Ramos (cell line): ENCODE measurements at regions not wholly inside any gene's neighbourhood (a gene's known extent, or its start where the extent isn't known, plus 50 kb on each side); places are given as distances from the start of the nearest gene placed in this dataset.
"Not testable (repeated sequence)": the region's sequence is repeated elsewhere in the genome, so short reads cannot be mapped to it uniquely, and the experiment has no call there.

ENCODE experiments used
- in situ Hi-C: fragments of 300-500 bp; cut with MboI; formaldehyde crosslinking; loops from one replicate; pipeline ENCODE4 v1.14.3; 2022; ENCODE audit warnings: low sequenced_read_pairs; ENCODE audit not compliant: unreplicated experiment

- in situ Hi-C loops, result no loop called here
These were observed 2055.1 kb upstream of the CELF4 start for GRCh38 chr18:39620551-39621168.

- in situ Hi-C loops, result no loop called here
These were observed 2052.8 kb upstream of the CELF4 start for GRCh38 chr18:39618265-39619003.

GRCh38 chr18:39611381-39612100, 2045.9 kb upstream of the CELF4 start:
- in situ Hi-C loops, result no loop called here

- in situ Hi-C loops, result no loop called here
These were observed 2041.4 kb upstream of the CELF4 start for GRCh38 chr18:39607034-39607433.

- in situ Hi-C loops, result no loop called here
These were observed 2039.2 kb upstream of the CELF4 start for GRCh38 chr18:39604836-39605235.

- in situ Hi-C loops, result no loop called here
These were observed 2036.5 kb upstream of the CELF4 start for GRCh38 chr18:39602131-39602530.

GRCh38 chr18:39600894-39601293, 2035.3 kb upstream of the CELF4 start:
- in situ Hi-C loops, result no loop called here

GRCh38 chr18:39599251-39599650, 2033.7 kb upstream of the CELF4 start:
- in situ Hi-C loops, result no loop called here

GRCh38 chr18:39596891-39597290, 2031.3 kb upstream of the CELF4 start:
- in situ Hi-C loops, result no loop called here

- in situ Hi-C loops, result no loop called here
These were observed 2030.6 kb upstream of the CELF4 start for GRCh38 chr18:39596221-39596620.

GRCh38 chr18:39594206-39594605, 2028.6 kb upstream of the CELF4 start:
- in situ Hi-C loops, result no loop called here

- in situ Hi-C loops, result no loop called here
These were observed 2026.1 kb upstream of the CELF4 start for GRCh38 chr18:39591649-39592048.

GRCh38 chr18:39589496-39589895, 2023.9 kb upstream of the CELF4 start:
- in situ Hi-C loops, result no loop called here

- in situ Hi-C loops, result no loop called here
These were observed 2022.0 kb upstream of the CELF4 start for GRCh38 chr18:39587586-39587985.

GRCh38 chr18:39586741-39587140, 2021.1 kb upstream of the CELF4 start:
- in situ Hi-C loops, result no loop called here

- in situ Hi-C loops, result no loop called here
These were observed 2009.3 kb upstream of the CELF4 start for GRCh38 chr18:39574897-39575296.

GRCh38 chr18:39571511-39571910, 2005.9 kb upstream of the CELF4 start:
- in situ Hi-C loops, result no loop called here

- in situ Hi-C loops, result not testable (repeated sequence)
These were observed 2000.1 kb upstream of the CELF4 start for GRCh38 chr18:39565551-39566230.

- in situ Hi-C loops, result no loop called here
These were observed 1999.1 kb upstream of the CELF4 start for GRCh38 chr18:39564716-39565115.

- in situ Hi-C loops, result no loop called here
These were observed 1995.5 kb upstream of the CELF4 start for GRCh38 chr18:39561126-39561525.

- in situ Hi-C loops, result no loop called here
These were observed 1993.1 kb upstream of the CELF4 start for GRCh38 chr18:39558658-39559057.
